ENCODE measurements at regions not wholly inside any gene's neighbourhood (a gene's known extent, or its start where the extent isn't known, plus 50 kb on each side); places are given as distances from the start of the nearest gene placed in this dataset.

DNA sequence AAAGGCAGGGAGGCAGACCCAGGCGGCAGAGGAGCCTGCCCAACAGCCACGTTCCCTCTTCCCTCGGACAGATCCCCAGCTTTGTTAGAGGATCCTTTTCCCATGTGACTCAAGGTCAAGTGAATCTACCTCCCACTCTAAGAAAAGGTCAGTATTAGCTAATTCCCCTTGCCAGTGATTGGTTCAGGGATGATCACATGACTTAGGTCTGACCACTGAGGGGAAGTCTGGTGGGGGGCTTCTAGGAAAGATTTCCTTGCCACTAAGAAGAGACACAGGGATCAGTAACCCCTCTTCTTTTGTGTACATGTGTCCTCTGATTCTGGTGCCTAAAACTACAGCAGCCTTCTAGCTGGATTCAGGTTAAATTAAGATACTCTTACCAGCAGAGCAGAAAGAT, 266.3 kb upstream of the NSMCE3 start:
- FAIRE-seq (no peak), DNase-seq (ENCODE audit: low read depth in 1 of 2, low spot score in 2 of 2) (no peak)
- H3K79me2 ChIP-seq (ENCODE audit: control insufficient read depth in 1 of 2, insufficient read depth in 2 of 2, low read length in 2 of 2) = peaks cover 0 to 11% of the 10 kb centered on the region in 2 experiments; a peak in 1 of 4 replicates
- 88% methylated on average over 3 of the region's 3 CpGs; no CpG with 5 or more reads in 1 of the 2 experiments for WGBS, 2 experiments (ENCODE audit: extremely low coverage in 1 of 2, insufficient coverage in 1 of 2, insufficient read length in 1 of 2, insufficient replicate concordance in 2 of 2, low coverage in 1 of 2, low lambda C conversion rate in 2 of 2, missing lambda C conversion rate in 1 of 2)
- H2BK120ac ChIP-seq (replicated peaks; ENCODE audit: low read depth, low read length) = no peak overlapping the region
- H2AFZ ChIP-seq (ENCODE audit: low read length) = no peak overlapping the region
- H3K9ac ChIP-seq (replicated peaks in 1 of 4; ENCODE audit: extremely low read depth in 1 of 4, low read depth in 3 of 4, low read length in 3 of 4) = no peak overlapping the region
- ChIA-PET CTCF (ENCODE audit: partially characterized antibody) (interaction anchor here (1.2 kb wide), 1 partner anchor 33 kb away, joined by 3 read pairs; no protein-coding TSS in a partner anchor), POLR2A (ENCODE audit: partially characterized antibody) (interaction anchor here (0.6 kb wide), 1 partner anchor 156 kb away, joined by 3 read pairs; no protein-coding TSS in a partner anchor)
- no peak overlapping the region for H3K14ac ChIP-seq (ENCODE audit: insufficient read length)
- no peak overlapping the region for H3K23ac ChIP-seq (ENCODE audit: insufficient read length)
- no peaks in the 10 kb centered on the region for H3K9me3 ChIP-seq (ENCODE audit: insufficient read depth in 2 of 2, low read depth in 1 of 2, low read length in 1 of 2)
- H4K8ac ChIP-seq (ENCODE audit: extremely low read depth, insufficient read depth, low read length) = no peak overlapping the region
- H3K4me2 ChIP-seq (ENCODE audit: insufficient read depth in 1 of 2, low read depth in 2 of 2, low read length in 2 of 2) = no peak overlapping the region
- no peaks in the 10 kb centered on the region; a peak in 1 of 8 replicates for H3K36me3 ChIP-seq (ENCODE audit: control insufficient read depth in 2 of 4, insufficient read depth in 4 of 4, low read length in 3 of 4)
- H2BK20ac ChIP-seq (ENCODE audit: low read length) = no peak overlapping the region
- H2BK15ac ChIP-seq (ENCODE audit: low read length) = no peak overlapping the region
- H3K4me3 ChIP-seq (ENCODE audit: extremely low read depth in 1 of 4, insufficient read depth in 2 of 4, low read depth in 3 of 4, low read length in 4 of 4) = no peak overlapping the region
- no peak overlapping the region for H4K91ac ChIP-seq (replicated peaks; ENCODE audit: insufficient read length, low read length)
- no peak overlapping the region; the same call in 1 of the 2 replicates for H2AK5ac ChIP-seq (ENCODE audit: low read depth, low read length)
- H3K23me2 ChIP-seq (ENCODE audit: low read depth, low read length) = no peaks in the 10 kb centered on the region; the same call in 1 of the 2 replicates
- H4K5ac ChIP-seq (ENCODE audit: insufficient read length, low read depth, low read length) = no peak overlapping the region
- no peak overlapping the region for H2BK5ac ChIP-seq (ENCODE audit: low read depth, low read length)
- peaks cover 0 to 2% of the 10 kb centered on the region in 2 experiments for H4K20me1 ChIP-seq (replicated peaks in 1 of 2; ENCODE audit: control insufficient read depth in 1 of 2, insufficient read depth in 2 of 2, low read length in 2 of 2)
- H3K4ac ChIP-seq (replicated peaks; ENCODE audit: insufficient read length, low read depth, low read length) = no peak overlapping the region
- peaks cover 4 to 19% (median 8%) of the 10 kb centered on the region in 4 experiments; a peak in 6 of 7 replicates for H3K4me1 ChIP-seq (replicated peaks in 1 of 4; ENCODE audit: control insufficient read depth in 3 of 4, insufficient read depth in 4 of 4, low read length in 3 of 4)
- TF ChIP-seq, protein P1, sequence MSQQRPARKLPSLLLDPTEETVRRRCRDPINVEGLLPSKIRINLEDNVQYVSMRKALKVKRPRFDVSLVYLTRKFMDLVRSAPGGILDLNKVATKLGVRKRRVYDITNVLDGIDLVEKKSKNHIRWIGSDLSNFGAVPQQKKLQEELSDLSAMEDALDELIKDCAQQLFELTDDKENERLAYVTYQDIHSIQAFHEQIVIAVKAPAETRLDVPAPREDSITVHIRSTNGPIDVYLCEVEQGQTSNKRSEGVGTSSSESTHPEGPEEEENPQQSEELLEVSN (IDR thresholded peaks at IDR 0.05) = no peak
- TF ChIP-seq, protein P2, sequence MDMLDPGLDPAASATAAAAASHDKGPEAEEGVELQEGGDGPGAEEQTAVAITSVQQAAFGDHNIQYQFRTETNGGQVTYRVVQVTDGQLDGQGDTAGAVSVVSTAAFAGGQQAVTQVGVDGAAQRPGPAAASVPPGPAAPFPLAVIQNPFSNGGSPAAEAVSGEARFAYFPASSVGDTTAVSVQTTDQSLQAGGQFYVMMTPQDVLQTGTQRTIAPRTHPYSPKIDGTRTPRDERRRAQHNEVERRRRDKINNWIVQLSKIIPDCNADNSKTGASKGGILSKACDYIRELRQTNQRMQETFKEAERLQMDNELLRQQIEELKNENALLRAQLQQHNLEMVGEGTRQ (IDR thresholded peaks at IDR 0.05; ENCODE audit: low read length) = 0 out of 2 replicates have a peak, but pooled peaks have one; percentile 8
- no peak for TF ChIP-seq HDAC2 (IDR thresholded peaks at IDR 0.05; ENCODE audit: borderline replicate concordance in 1 of 2, low read depth in 2 of 2, low read length in 2 of 2)
- no peak for TF ChIP-seq JUN (IDR thresholded peaks at IDR 0.05; ENCODE audit: low read depth, low read length)
- TF ChIP-seq TCF12 (IDR thresholded peaks at IDR 0.05; ENCODE audit: low read depth, low read length) = no peak
- no peak for TF ChIP-seq BCL11A (IDR thresholded peaks at IDR 0.05; ENCODE audit: low read depth in 2 of 2, low read length in 2 of 2)
- no peak overlapping the region for H3K27ac ChIP-seq (ENCODE audit: low read depth, low read length)
- H3K79me1 ChIP-seq (ENCODE audit: low read depth, low read length) = no peaks in the 10 kb centered on the region; the same call in 1 of the 2 replicates
- H3K18ac ChIP-seq (ENCODE audit: extremely low read depth, low read length) = no peak overlapping the region
- no peak overlapping the region for H3K56ac ChIP-seq (replicated peaks; ENCODE audit: insufficient read length, low read depth, low read length)
- no peaks in the 10 kb centered on the region for H3K27me3 ChIP-seq (replicated peaks in 1 of 4; ENCODE audit: control insufficient read depth in 3 of 4, extremely low read depth in 1 of 4, insufficient read depth in 3 of 4, low read length in 3 of 4)
- H2BK12ac ChIP-seq (ENCODE audit: low read depth, low read length) = no peak overlapping the region

Data from H1 (cell line).